ENCODE measurements at regions not wholly inside any gene's neighbourhood (a gene's known extent, or its start where the extent isn't known, plus 50 kb on each side); places are given as distances from the start of the nearest gene placed in this dataset.

DNA sequence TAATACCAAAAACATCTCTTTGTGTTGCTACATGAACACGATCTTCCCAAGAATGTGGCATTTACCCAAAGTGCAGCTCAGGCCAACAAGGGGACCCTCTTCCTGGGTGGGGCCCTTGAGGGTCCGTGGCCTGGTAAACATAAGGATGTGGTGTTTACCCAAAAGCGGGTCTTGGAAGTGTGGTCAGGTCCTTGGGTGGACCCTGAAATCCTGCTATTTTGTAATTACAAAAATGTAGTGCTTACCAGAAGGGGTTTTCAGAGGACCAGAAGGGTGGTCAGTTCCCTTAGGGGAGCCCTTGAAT lies 87.8 kb upstream of the PRDM11 start:
- DNase-seq (ENCODE audit: insufficient read length, low spot score): no peak
- no peak for TF ChIP-seq POU2F2 (IDR thresholded peaks at IDR 0.05; ENCODE audit: low read depth, low read length)
- TF ChIP-seq TAF1 (IDR thresholded peaks at IDR 0.05; ENCODE audit: low read depth, low read length): no peak
- no peak for TF ChIP-seq POLR2A (IDR thresholded peaks at IDR 0.05; ENCODE audit: low read depth, low read length)
- TF ChIP-seq POLR2AphosphoS5 (IDR thresholded peaks at IDR 0.05; ENCODE audit: low read depth, low read length): no peak
- no peak for TF ChIP-seq SPI1 (IDR thresholded peaks at IDR 0.05; ENCODE audit: low read depth, low read length)
- no peak for TF ChIP-seq PAX5 (IDR thresholded peaks at IDR 0.05; ENCODE audit: insufficient read depth, low read length, severe bottlenecking)
- FAIRE-seq: no peak

DNA sequence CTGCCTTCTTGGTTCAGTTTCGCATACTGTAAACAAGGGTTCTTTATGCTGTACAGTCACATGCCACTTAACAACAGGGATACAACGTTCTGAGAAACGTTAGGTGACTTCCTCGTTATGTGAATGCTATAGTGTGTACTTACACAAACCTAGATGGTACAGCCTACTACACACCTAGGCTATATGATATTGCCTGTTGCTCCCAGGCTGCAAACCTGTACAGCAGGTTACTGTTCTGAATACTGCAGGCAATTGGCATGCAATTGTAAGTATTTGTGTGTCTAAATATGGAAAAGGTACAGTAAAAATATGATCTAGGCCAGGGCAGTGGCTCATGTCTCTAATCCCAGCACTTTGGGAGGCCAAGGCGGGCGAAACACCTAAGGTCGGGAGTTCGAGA lies 85.7 kb upstream of the PRDM11 start:
- no peak for TF ChIP-seq POLR2AphosphoS5 (IDR thresholded peaks at IDR 0.05; ENCODE audit: low read depth, low read length)
- no peak for TF ChIP-seq POLR2A (IDR thresholded peaks at IDR 0.05; ENCODE audit: low read depth, low read length)
- TF ChIP-seq TAF1 (IDR thresholded peaks at IDR 0.05; ENCODE audit: low read depth, low read length): no peak
- TF ChIP-seq PAX5 (IDR thresholded peaks at IDR 0.05; ENCODE audit: insufficient read depth, low read length, severe bottlenecking): no peak
- no peak for TF ChIP-seq SPI1 (IDR thresholded peaks at IDR 0.05; ENCODE audit: low read depth, low read length)
- no peak for TF ChIP-seq POU2F2 (IDR thresholded peaks at IDR 0.05; ENCODE audit: low read depth, low read length)
- no peak for FAIRE-seq
- DNase-seq (ENCODE audit: insufficient read length, low spot score): no peak

DNA sequence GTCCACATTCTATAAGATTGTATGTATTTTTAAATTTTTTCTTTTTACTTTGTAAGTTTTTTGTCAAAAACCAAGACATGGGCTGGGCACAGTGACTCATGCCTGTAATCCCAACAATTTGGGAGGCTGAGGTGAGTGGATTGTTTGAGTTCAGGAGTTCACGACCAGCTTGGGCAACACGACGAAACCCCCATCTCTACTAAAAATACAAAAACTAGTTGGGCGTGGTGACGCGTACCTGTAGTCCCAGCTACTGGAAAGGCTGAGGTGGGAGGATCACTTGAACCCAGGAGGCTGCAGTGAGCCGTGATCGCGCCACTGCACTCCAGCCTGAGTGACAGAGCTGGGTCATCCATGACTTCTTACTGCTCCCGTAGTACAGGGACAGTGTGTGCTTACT lies 84.8 kb upstream of the PRDM11 start:
- no peak for TF ChIP-seq POLR2A (IDR thresholded peaks at IDR 0.05; ENCODE audit: low read depth, low read length)
- no peak for TF ChIP-seq TAF1 (IDR thresholded peaks at IDR 0.05; ENCODE audit: low read depth, low read length)
- TF ChIP-seq SPI1 (IDR thresholded peaks at IDR 0.05; ENCODE audit: low read depth, low read length): no peak
- no peak for TF ChIP-seq PAX5 (IDR thresholded peaks at IDR 0.05; ENCODE audit: insufficient read depth, low read length, severe bottlenecking)
- TF ChIP-seq POLR2AphosphoS5 (IDR thresholded peaks at IDR 0.05; ENCODE audit: low read depth, low read length): no peak
- TF ChIP-seq POU2F2 (IDR thresholded peaks at IDR 0.05; ENCODE audit: low read depth, low read length): no peak
- FAIRE-seq (no peak), DNase-seq (ENCODE audit: insufficient read length, low spot score) (no peak)

DNA sequence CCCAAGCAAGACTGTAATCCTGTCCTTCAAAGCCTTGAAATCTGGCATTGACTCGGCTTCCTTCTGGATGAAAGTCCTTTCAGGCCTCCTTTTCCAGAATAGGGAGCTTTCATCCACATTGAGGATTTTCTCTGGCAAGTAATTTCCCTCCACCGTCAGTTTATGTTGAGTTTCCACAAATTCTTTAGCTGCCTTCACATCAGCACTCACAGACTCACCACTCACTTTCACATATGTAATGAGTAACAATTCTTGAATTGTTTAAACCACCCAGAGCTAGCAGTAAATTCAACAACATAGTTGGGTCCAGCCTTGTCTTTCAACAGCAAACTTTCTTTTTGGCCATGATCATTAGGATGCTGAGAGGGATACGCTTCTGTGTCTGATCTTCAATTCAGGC lies 84.3 kb upstream of the PRDM11 start:
- DNase-seq (ENCODE audit: insufficient read length, low spot score) (no peak), FAIRE-seq (no peak)
- TF ChIP-seq POU2F2 (IDR thresholded peaks at IDR 0.05; ENCODE audit: low read depth, low read length): no peak
- TF ChIP-seq POLR2AphosphoS5 (IDR thresholded peaks at IDR 0.05; ENCODE audit: low read depth, low read length): no peak
- no peak for TF ChIP-seq TAF1 (IDR thresholded peaks at IDR 0.05; ENCODE audit: low read depth, low read length)
- no peak for TF ChIP-seq PAX5 (IDR thresholded peaks at IDR 0.05; ENCODE audit: insufficient read depth, low read length, severe bottlenecking)
- no peak for TF ChIP-seq POLR2A (IDR thresholded peaks at IDR 0.05; ENCODE audit: low read depth, low read length)
- TF ChIP-seq SPI1 (IDR thresholded peaks at IDR 0.05; ENCODE audit: low read depth, low read length): no peak

DNA sequence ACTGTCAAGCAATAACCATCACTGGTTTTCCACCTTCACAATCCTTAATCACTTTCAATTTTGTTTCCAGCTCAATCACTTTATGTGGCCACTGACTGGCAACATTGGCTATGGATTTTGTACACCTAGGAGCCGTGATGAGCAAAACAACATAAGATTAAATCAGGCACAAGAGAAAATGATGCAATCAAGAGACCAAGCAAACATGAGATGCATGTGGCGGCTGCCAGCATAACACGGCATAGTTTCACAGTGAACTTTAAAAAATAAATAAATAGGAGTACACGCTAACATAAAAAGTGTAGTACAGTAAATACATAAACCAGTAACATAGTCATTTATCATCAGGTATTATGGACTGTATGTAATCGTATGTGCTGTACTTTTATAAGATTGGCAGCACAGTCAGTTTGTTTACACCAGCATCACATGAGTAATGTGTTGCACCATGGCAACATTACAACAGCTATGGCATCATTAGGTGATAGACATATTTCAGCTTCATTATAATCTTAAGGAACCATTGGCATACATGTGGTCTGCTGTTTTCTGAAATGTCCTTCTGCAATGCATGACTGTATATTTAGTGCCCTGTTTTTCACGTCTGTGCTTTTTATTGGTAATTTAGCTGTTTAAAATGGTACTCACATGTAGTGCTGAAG lies 83.3 kb upstream of the PRDM11 start:
- TF ChIP-seq SPI1 (IDR thresholded peaks at IDR 0.05; ENCODE audit: low read depth, low read length) (no peak), TAF1 (IDR thresholded peaks at IDR 0.05; ENCODE audit: low read depth, low read length) (no peak), POLR2AphosphoS5 (IDR thresholded peaks at IDR 0.05; ENCODE audit: low read depth, low read length) (no peak), POU2F2 (IDR thresholded peaks at IDR 0.05; ENCODE audit: low read depth, low read length) (no peak), POLR2A (IDR thresholded peaks at IDR 0.05; ENCODE audit: low read depth, low read length) (no peak)
- no peak for FAIRE-seq
- DNase-seq (ENCODE audit: insufficient read length, low spot score): no peak

DNA sequence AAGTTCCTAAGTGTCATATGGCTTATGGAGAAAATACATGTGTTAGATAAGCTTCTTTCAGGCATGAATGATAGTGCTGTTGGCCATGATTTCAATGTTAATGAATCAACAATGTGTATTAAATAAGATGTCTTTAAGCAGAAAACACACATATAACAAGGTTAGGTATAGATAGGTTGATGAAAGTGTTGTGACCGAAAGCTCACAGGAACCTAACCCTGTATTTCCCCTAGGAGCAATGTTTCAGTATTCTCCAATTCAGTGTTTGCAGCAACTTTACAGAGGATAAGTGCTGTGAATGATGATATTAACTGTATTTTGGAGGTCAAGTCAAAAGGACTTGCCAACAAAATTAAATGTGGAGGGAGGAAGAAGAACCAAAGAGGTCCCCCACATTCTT lies 82.8 kb upstream of the PRDM11 start:
- TF ChIP-seq POLR2AphosphoS5 (IDR thresholded peaks at IDR 0.05; ENCODE audit: low read depth, low read length) (no peak), POU2F2 (IDR thresholded peaks at IDR 0.05; ENCODE audit: low read depth, low read length) (no peak), TAF1 (IDR thresholded peaks at IDR 0.05; ENCODE audit: low read depth, low read length) (no peak), SPI1 (IDR thresholded peaks at IDR 0.05; ENCODE audit: low read depth, low read length) (no peak), PAX5 (IDR thresholded peaks at IDR 0.05; ENCODE audit: insufficient read depth, low read length, severe bottlenecking) (no peak), POLR2A (IDR thresholded peaks at IDR 0.05; ENCODE audit: low read depth, low read length) (no peak)
- DNase-seq (ENCODE audit: insufficient read length, low spot score) (no peak), FAIRE-seq (no peak)

DNA sequence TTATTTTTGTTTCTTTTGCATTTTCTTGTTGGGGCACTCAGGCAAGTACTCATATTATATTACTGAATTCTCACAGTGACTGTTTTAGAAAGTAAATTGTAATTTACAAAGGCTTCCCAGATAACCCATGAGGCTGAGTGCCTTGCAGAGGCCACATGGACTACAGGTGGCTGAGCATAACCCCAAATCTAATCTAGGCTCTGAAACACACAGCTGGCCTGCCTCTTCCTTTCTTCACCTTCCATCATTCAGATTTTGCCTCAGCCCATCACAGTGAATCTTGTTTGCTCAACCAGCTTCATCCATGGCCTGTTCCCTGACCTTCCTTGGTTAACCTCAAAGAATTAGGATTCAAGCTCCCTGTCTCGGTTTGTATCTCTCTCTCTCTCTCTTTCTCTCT lies 78.5 kb upstream of the PRDM11 start:
- DNase-seq (ENCODE audit: insufficient read length, low spot score): no peak
- TF ChIP-seq PAX5 (IDR thresholded peaks at IDR 0.05; ENCODE audit: insufficient read depth, low read length, severe bottlenecking): no peak
- TF ChIP-seq TAF1 (IDR thresholded peaks at IDR 0.05; ENCODE audit: low read depth, low read length): no peak
- TF ChIP-seq POU2F2 (IDR thresholded peaks at IDR 0.05; ENCODE audit: low read depth, low read length): no peak
- TF ChIP-seq SPI1 (IDR thresholded peaks at IDR 0.05; ENCODE audit: low read depth, low read length): no peak
- TF ChIP-seq POLR2A (IDR thresholded peaks at IDR 0.05; ENCODE audit: low read depth, low read length): no peak
- no peak for TF ChIP-seq POLR2AphosphoS5 (IDR thresholded peaks at IDR 0.05; ENCODE audit: low read depth, low read length)
- no peak for FAIRE-seq

DNA sequence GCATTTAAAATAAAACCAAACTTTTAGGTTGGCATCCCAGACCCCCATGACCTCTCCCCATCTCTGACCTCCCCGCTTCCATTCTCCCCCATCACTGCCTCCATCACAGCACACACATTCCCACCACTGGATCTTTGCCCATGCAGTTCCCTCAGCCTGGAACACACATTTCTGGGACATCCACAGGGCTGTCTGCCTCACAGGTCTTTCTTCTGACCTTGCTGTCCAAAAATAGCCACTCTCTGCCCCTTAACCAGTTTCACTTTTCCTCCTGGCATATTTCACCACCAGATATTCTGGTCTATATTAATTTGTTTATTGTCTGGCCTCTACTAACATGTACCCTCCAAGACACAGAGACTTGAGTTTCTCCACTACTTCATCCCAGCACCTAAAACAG lies 75.2 kb upstream of the PRDM11 start:
- no peak for FAIRE-seq
- TF ChIP-seq POLR2AphosphoS5 (IDR thresholded peaks at IDR 0.05; ENCODE audit: low read depth, low read length) (no peak), POU2F2 (IDR thresholded peaks at IDR 0.05; ENCODE audit: low read depth, low read length) (no peak), POLR2A (IDR thresholded peaks at IDR 0.05; ENCODE audit: low read depth, low read length) (no peak), PAX5 (IDR thresholded peaks at IDR 0.05; ENCODE audit: insufficient read depth, low read length, severe bottlenecking) (no peak), TAF1 (IDR thresholded peaks at IDR 0.05; ENCODE audit: low read depth, low read length) (no peak), SPI1 (IDR thresholded peaks at IDR 0.05; ENCODE audit: low read depth, low read length) (no peak)
- DNase-seq (ENCODE audit: insufficient read length, low spot score): no peak

DNA sequence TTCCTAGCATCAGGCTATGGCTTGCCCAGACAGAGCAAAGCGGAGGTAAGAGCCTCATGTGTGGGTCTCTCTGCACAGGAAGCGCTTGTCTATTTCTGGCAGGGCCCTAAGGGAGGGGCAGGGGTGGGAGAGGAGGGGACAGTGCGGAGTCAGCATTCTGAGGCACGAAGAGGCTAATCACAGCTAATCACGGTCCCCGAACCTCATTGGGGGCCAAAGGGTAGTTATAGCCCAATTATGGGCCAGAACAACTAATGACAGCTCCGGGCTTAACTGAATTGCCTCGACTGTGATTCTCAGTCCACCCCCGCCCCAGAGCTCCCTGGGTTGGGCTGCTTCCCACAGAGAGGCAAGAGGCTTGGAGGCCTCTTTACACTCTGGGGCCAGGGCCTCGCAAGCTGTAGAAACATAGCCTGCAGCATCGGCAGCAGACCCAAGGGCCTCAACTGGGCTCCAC lies 72.7 kb upstream of the PRDM11 start:
- TF ChIP-seq POLR2AphosphoS5 (IDR thresholded peaks at IDR 0.05; ENCODE audit: low read depth, low read length) (no peak), PAX5 (IDR thresholded peaks at IDR 0.05; ENCODE audit: insufficient read depth, low read length, severe bottlenecking) (no peak), TAF1 (IDR thresholded peaks at IDR 0.05; ENCODE audit: low read depth, low read length) (no peak), POLR2A (IDR thresholded peaks at IDR 0.05; ENCODE audit: low read depth, low read length) (no peak), SPI1 (IDR thresholded peaks at IDR 0.05; ENCODE audit: low read depth, low read length) (no peak), POU2F2 (IDR thresholded peaks at IDR 0.05; ENCODE audit: low read depth, low read length) (no peak)
- DNase-seq (ENCODE audit: insufficient read length, low spot score): no peak
- FAIRE-seq: peak; percentile 66

DNA sequence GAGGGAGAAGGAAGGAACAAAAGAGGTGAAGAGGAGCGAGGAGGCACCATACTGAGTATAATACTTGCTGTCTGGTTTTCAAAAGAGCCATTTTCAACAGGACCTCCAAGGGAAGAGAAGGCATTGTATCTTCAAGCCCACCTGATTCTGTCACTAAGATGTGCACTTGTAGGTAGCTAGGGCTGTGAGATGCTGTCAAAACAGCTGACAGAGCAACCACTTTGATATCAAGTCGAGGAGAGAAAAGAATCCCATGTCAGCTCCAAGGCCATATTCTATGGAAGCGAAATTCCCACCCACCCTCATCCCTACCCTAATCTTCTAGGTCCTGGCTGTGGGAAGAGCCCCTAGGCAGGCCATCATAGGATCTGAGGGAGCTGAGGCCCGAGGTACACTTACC lies 70.9 kb upstream of the PRDM11 start:
- TF ChIP-seq POU2F2 (IDR thresholded peaks at IDR 0.05; ENCODE audit: low read depth, low read length) (no peak), POLR2AphosphoS5 (IDR thresholded peaks at IDR 0.05; ENCODE audit: low read depth, low read length) (no peak), PAX5 (IDR thresholded peaks at IDR 0.05; ENCODE audit: insufficient read depth, low read length, severe bottlenecking) (no peak), TAF1 (IDR thresholded peaks at IDR 0.05; ENCODE audit: low read depth, low read length) (no peak), SPI1 (IDR thresholded peaks at IDR 0.05; ENCODE audit: low read depth, low read length) (no peak), POLR2A (IDR thresholded peaks at IDR 0.05; ENCODE audit: low read depth, low read length) (no peak)
- FAIRE-seq: no peak
- no peak for DNase-seq (ENCODE audit: insufficient read length, low spot score)
